ENCODE measurements at regions not wholly inside any gene's neighbourhood (a gene's known extent, or its start where the extent isn't known, plus 50 kb on each side); places are given as distances from the start of the nearest gene placed in this dataset.

- Histone ChIP-seq H4K20me1 (ENCODE audit: control insufficient read depth, insufficient read depth, insufficient read length) (no peaks in the 10 kb centered on the region), H3K56ac (ENCODE audit: insufficient read length, low read depth, low read length) (no peak overlapping the region), H3K18ac (ENCODE audit: insufficient read length, low read depth, low read length) (no peak overlapping the region), H2BK12ac (ENCODE audit: insufficient read length, low read depth, low read length) (no peak overlapping the region), H4K5ac (ENCODE audit: insufficient read length, low read depth, low read length) (no peak overlapping the region), H3K4ac (ENCODE audit: low read depth, low read length) (no peak overlapping the region), H3T11ph (ENCODE audit: low read length) (no peak overlapping the region), H3K27ac (ENCODE audit: insufficient read length, low read depth, low read length) (no peak overlapping the region), H3K4me1 (ENCODE audit: insufficient read depth, low read length) (no peaks in the 10 kb centered on the region), H3K9me3 (ENCODE audit: control insufficient read depth, low read depth, low read length) (no peaks in the 10 kb centered on the region), H2BK120ac (ENCODE audit: low read depth, low read length, poor library complexity, severe bottlenecking) (no peak overlapping the region), H2BK5ac (ENCODE audit: insufficient read length, low read length) (no peak overlapping the region), H4K91ac (ENCODE audit: insufficient read length, low read depth, low read length) (no peak overlapping the region), H3K27me3 (ENCODE audit: insufficient read depth, low read length) (no peaks in the 10 kb centered on the region), H3K23ac (ENCODE audit: insufficient read length, low read depth, low read length) (no peak overlapping the region), H3K23me2 (ENCODE audit: insufficient read length, low read depth, low read length, poor library complexity, severe bottlenecking) (no peaks in the 10 kb centered on the region), H3K14ac (ENCODE audit: insufficient read depth, low read length) (no peak overlapping the region), H4K8ac (replicated peaks; ENCODE audit: insufficient read length, low read depth, low read length) (no peak overlapping the region), H2AK5ac (ENCODE audit: insufficient read length, low read length) (no peak overlapping the region), H2BK20ac (ENCODE audit: low read depth, low read length, poor library complexity, severe bottlenecking) (no peak overlapping the region), H3K79me1 (ENCODE audit: insufficient read depth, low read depth, low read length, poor library complexity, severe bottlenecking) (no peaks in the 10 kb centered on the region), H3K79me2 (ENCODE audit: insufficient read depth, low read length) (no peaks in the 10 kb centered on the region), H2BK15ac (ENCODE audit: low read depth, low read length) (no peak overlapping the region), H2AFZ (ENCODE audit: low read length) (no peak overlapping the region), H3K9ac (ENCODE audit: extremely low read depth, insufficient read length, low read length) (no peak overlapping the region), H3K4me2 (ENCODE audit: insufficient read depth, insufficient read length, low read length) (no peak overlapping the region)
- no peak overlapping the region for H3K27ac Mint-ChIP-seq
- no peaks in the 10 kb centered on the region; a peak in 1 of 7 replicates for H3K36me3 Mint-ChIP-seq (ENCODE audit: insufficient read depth in 1 of 3, low read depth in 3 of 3)
- no CpG with 5 or more reads among the region's 3 CpGs for whole genome bisulfite sequencing (ENCODE audit: extremely low coverage, insufficient read length, low lambda C conversion rate)
- H3K4me3 Mint-ChIP-seq, result no peak overlapping the region
- H3K27me3 Mint-ChIP-seq (ENCODE audit: low read depth), result no peaks in the 10 kb centered on the region
- H3K9me3 Mint-ChIP-seq, result no peaks in the 10 kb centered on the region
- DNase-seq, result no peak
- TF ChIP-seq CTCF (conservative IDR thresholded peaks at IDR 0.05), result no peak
- no peaks in the 10 kb centered on the region for H3K4me1 Mint-ChIP-seq
Observed at GRCh38 chr4:145387079-145387478, 94.6 kb upstream of the SMAD1 start.
